Epithelial cell of proximal tubule (primary cell): ENCODE measurements at regions not wholly inside any gene's neighbourhood (a gene's known extent, or its start where the extent isn't known, plus 50 kb on each side); places are given as distances from the start of the nearest gene placed in this dataset.
"Not testable (repeated sequence)": the region's sequence is repeated elsewhere in the genome, so short reads cannot be mapped to it uniquely, and the experiment has no call there.

Experiments
- DNase-seq: peaks from one replicate; pipeline ENCODE4 v3.0.0-alpha.2; 2011; ENCODE audit warnings: low read depth
- H3K4me3 ChIP-seq: 2 replicates; pipeline ENCODE4 v1.5.1; 2011; ENCODE audit warnings: low read depth, mild to moderate bottlenecking, low read length
- TF ChIP-seq, protein P1 (sequence below): conservative IDR thresholded peaks from 2 replicates; pipeline ENCODE4 v1.5.1; 2012; ENCODE audit warnings: low read depth, mild to moderate bottlenecking, low read length

DNA sequence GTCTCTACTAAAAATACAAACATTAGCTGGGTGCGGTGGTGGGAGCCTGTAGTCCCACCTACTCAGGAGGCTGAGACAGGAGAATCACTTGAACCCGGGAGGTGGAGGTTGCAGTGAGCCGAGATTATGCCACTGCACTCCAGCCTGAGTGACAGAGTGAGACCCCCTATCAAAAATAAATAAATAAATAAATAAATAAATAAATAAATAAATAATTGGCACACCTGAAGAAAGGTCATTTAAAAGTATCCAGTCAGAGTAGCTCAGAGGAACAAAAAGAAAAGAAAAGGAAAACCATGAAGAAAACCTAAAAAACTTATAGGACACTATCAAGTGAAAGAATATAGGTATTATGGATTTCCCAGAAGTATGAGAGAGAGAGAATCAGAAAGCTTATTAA is 330.1 kb upstream of the AR start:
- not testable (repeated sequence) for DNase-seq, H3K4me3 ChIP-seq

DNA sequence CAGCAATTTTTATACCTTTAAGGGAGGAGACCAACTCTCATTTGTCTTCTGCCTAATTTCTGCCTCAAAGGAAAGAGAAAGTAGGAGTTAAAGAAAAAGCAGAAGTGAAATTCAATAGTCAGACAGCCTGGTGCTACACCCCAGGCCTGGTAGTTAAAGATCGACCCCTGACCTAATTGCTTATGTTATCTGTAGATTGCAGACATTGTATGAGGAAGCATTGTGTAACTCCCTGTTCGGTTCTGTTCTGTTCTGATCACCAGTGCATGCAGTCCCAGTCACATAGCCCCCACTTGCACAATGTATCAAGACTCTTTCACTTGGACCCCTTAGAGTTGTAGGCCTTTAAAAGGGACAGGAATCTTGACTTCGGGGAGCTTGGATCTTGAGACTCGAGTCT is 335.9 kb upstream of the AR start:
- TF ChIP-seq, protein P1, sequence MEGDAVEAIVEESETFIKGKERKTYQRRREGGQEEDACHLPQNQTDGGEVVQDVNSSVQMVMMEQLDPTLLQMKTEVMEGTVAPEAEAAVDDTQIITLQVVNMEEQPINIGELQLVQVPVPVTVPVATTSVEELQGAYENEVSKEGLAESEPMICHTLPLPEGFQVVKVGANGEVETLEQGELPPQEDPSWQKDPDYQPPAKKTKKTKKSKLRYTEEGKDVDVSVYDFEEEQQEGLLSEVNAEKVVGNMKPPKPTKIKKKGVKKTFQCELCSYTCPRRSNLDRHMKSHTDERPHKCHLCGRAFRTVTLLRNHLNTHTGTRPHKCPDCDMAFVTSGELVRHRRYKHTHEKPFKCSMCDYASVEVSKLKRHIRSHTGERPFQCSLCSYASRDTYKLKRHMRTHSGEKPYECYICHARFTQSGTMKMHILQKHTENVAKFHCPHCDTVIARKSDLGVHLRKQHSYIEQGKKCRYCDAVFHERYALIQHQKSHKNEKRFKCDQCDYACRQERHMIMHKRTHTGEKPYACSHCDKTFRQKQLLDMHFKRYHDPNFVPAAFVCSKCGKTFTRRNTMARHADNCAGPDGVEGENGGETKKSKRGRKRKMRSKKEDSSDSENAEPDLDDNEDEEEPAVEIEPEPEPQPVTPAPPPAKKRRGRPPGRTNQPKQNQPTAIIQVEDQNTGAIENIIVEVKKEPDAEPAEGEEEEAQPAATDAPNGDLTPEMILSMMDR, result no peak
- no peak for DNase-seq
- no peak overlapping the region for H3K4me3 ChIP-seq

DNA sequence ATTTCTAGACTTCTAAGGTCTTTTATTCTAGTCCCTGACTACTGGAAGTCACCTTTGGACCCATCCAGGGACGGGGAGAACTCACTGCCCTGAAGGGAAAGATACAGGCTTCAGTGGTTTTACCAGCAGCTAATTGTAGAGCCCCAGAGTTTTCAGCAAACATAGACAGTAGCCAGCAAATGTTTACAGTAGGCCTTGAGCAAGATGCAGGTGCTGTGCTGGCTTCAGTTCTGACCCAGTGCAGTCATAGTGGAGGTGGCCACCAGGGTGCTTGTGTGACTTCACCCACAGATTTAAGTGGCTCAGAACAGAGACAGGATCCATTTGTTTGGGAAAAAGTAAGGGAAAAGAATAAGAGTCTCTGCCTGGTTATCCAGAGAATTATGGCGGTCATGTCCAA is 384.4 kb upstream of the AR start:
- TF ChIP-seq, protein P1, result no peak
- no peak for DNase-seq

DNA sequence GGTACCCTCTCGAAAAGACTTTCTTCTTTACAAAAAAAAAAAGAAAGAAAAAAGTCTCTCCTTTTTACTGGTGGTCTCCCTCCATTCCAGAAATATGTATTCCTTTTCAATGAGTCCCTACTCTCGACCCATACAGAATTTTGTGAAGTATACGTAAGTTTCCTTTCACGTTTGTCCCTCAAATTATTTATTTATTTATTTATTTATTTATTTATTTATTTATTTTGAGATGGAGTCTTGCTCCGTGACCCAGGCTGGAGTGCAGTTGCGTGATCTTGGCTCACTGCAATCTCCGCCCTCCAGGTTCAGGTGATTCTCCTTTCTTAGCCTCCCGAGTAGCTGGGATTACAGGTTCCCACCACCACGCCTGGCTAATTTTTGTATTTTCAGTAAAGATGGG is 429.2 kb upstream of the AR start:
- DNase-seq, result no peak
- TF ChIP-seq, protein P1, result no peak
- no peak overlapping the region for H3K4me3 ChIP-seq

More for the DNA sequence above, 384.4 kb upstream of the AR start:
- H3K4me3 ChIP-seq, result no peak overlapping the region

DNA sequence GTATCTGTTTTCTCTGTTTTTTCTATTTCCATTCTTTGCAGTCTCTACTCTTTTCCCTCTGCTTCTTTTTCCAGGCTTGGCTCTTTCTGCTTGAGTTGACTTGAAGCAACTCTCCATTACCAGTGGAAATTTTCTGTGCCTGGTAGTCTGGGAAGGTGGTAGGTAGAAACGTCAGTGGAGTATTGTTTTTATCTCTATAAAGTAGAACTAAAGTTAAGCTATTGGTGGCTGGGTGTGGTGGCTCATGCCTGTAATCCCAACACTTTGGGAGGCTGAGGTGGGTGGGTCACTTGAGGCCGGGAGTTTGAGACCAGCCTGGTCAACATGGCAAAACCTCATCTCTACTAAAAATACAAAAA is 438.1 kb upstream of the AR start:
- TF ChIP-seq, protein P1, result no peak
- no peak for DNase-seq
- no peak overlapping the region for H3K4me3 ChIP-seq

DNA sequence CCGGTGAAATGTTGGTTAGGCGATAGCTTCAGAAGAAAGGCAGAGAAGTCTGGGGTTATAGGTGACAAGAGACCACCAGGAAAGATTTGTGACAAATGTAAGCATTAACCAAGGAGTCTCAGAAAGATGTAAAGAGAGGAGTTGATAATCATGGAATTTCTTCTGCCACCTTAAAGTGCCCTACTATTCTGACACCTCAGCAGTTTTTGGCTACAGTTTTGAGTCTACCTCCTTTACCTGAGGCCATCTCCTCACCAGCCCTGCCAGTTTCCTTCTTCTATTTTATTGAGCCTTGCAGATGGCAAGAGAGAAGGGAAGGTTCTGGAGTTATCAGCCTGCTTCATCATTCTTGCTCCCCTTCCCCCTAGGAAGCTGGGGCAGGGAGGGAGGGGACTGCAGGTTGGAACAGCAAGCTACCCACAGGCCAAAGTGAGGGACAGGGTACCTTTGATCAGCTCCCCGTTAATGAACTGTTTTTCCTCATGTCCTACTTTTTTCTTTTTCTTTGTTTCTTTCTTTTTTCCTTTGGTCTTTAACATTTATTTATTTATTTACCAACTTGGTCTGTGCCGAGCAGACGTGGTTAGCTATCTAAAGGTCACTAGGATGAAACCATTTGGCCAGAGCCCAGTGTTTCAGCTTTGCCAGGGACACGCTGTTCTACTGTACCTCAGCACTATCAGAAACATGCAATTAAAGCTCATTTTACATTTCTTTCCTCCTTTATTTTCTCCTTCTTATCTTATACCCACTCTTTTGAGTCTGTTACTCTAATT is 438.7 kb upstream of the AR start:
- TF ChIP-seq, protein P1, result no peak
- no peak for DNase-seq
- no peak overlapping the region for H3K4me3 ChIP-seq

DNA sequence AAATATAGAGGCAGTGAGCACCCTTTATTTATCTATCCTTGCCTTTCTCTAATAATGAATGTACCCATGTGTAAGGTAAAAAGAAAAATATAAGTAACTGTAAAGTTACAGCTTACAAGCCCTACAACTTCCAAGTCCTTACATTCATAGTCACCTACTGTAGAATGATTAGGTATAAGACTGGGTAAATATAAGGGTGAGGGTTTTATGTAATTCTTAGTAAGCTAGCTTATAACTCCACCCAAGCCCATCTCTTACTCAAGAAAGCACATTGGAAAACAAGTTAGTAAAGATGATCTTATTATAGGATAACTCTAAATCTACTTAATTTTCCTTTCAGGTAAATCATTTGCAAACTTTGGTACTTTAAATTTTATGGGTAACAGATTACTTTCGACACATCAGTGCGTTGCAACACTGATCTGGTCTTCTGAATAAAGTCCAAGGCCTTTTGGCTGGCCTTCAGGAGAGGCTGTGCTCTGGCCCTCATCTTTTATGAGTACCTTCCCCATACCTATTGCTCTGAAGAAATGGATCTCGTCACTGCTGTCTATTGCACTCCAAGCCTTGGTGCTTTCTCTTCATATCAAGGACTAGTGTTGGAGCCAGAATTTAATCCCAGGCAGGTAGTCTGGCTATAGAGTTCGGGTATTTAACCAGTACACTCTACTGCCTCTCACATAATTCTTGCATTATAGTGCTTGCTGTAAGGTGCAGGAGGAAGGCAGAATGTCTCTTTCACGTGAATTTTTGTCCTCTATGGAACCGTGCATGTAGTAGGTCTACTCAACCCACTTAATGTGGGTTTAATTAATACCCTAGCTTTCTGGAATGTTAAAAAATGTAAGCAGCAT is 443.6 kb upstream of the AR start:
- TF ChIP-seq, protein P1, result no peak
- DNase-seq, result peak; percentile 32
- no peak overlapping the region for H3K4me3 ChIP-seq
